ENCODE measurements at regions not wholly inside any gene's neighbourhood (a gene's known extent, or its start where the extent isn't known, plus 50 kb on each side); places are given as distances from the start of the nearest gene placed in this dataset.
"Not testable (repeated sequence)": the region's sequence is repeated elsewhere in the genome, so short reads cannot be mapped to it uniquely, and the experiment has no call there.

DNA sequence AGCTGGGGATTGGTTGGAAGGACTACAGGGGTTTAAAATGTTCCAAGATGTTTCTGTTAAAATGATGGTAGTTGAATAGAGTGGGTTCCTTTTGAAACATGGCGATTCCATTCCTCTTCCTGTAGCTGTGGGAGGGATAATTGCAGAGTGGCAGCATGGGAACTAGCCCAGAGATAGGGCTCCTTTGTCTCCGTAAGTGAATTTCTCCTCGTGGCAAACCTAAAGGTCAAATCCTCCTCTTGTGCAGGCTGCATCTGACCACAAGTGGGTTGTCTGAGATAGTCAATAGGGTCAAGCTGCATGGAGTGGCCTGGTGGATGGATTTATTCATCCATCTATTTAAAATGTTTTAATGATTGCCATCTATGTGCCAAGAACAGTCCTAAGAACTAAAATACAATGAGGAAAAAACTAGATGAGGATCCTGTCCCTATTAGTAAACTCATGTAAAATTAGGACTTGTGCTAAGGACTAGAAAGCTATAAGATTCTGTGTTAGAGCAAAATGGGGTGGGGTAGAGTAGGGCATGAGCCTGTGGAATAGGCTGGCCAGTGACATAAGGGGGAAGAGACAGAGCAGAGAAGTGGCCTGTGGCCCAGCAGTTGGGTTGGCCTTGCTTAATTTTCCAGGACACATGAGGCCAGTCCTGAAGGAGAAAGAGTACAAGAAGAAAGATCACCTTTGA, 89.1 kb upstream of the IVNS1ABP start:
- FAIRE-seq (no peak), DNase-seq (ENCODE audit: low spot score) (no peak)

DNA sequence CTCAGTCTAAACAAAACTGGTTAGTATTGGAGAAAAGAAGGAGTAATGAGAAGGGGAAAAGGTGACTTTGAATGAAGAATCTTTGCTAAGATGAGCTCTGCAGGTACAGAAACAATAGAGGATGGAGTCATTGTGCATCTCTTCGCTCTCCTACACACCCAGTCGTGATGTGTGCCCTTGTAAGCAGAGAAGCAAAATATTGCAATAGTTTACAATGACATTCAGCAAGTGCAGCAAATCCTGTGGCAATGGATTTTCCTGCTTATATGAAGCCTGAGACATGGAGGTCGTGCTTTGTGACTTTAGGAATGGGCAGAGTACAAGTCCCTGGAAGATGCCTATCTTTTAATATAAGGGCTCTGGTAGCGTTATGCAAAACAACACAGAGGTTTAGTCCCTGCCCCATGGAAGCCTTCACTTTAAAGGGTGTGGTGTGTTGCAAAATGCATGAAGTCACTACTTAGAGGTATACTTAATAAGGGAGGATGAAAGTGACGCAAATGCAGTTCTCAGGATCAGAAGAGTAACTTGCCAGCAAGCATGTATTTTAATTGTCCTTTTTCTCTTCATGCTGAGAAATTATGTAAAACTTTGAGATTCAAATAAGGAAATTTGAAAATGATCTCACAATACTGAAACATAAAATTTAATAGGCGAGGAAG, 88.0 kb upstream of the IVNS1ABP start:
- FAIRE-seq (no peak), DNase-seq (ENCODE audit: low spot score) (no peak)

DNA sequence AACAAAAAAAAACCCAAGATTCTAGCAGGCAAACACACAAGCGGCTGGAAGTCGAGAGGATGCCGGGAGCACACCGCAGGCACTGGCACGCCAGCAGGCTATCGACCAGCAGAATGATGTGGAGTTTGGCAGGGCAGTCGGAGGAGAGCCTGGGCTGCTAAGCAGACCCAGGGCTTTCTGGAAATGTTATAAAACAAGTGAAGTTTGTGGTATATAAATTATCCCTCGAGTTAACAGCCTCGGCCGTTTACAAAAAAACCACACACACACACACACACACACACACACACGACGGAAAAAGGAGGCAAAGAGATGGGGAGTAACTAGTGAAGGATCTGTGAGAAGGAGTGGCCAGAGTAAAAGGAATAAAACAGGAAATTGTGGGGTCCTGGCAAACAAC, 87.2 kb upstream of the IVNS1ABP start:
- DNase-seq (ENCODE audit: low spot score) = no peak
- FAIRE-seq = no peak

DNA sequence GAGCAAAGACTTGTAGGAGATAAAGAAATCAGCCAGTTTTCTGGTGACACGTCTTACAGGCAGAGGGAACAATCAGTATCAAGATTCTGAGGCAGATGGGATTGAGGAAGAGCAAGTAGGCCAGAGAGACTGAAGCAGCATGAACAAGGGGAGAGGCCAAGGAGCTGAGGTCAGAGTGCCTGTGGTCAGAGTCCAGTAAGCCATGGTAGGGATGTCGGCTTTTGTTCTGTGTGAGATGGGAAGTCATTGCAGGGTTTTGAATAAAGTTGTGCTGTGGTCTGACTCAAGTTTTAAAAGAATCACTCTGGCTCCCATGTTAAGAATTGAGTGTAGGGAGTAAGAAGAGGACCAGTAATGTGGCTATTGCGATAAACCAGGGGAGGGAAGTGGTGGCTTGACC, 85.9 kb upstream of the IVNS1ABP start:
- DNase-seq (ENCODE audit: low spot score) = no peak
- no peak for FAIRE-seq

DNA sequence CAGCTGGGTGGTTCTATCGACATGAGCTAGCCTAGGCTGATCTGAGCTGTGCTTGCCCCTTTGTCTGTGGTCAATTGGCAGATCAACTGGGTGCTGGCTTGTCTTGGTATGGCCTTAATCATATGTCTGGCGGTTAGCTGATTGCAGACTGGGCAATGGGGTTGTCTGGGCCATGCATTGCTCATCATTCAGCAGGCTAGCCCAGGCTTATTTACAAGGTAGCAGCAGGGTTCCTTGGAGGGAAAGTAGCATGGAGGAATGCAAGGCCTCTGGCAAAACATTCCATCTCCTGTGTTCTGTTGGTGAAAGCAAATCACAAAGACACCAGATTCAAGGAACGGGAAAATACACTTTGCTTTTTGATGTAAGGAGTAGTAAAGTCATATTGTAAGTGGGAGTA, 84.0 kb upstream of the IVNS1ABP start:
- DNase-seq (ENCODE audit: low spot score) (no peak), FAIRE-seq (no peak)

DNA sequence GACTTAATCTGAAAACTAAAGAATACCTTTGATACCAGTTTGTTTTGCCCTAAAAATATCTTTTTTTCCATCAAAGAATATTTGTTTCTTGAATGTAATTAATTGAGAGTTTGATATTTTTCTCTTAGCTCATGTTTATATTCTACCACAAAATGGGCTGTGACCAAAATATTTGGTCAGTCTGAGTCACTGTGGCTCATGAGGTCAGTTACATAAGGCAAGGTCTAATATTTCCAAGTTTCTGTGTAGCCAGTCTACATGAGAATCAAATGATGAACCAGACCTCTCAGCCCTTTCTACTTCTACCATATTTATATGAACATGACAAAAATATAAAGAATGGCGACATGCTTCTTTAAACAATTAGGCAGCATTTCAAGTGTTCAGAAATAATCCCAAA, 83.0 kb upstream of the IVNS1ABP start:
- FAIRE-seq = no peak
- peak; percentile 29 for DNase-seq (ENCODE audit: low spot score)

DNA sequence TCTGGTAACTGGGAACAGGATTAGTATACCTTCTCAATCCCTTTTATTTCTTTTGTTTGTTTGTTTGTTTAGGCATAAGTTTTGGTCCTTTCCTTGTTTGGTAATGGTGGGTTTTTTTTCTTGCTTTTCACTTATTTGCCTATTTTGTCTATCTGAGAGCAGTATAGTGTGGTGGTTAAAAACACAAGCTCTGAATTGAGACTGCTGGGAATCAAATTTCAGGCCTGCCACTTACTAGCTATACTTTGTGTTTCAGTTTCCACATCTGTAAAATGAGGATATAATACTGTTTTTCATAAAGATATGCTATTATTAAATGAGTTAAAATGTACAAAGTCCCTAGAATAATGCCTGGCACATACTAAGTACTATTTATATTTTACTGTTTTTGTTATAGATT, 81.6 kb upstream of the IVNS1ABP start:
- no peak for FAIRE-seq
- DNase-seq (ENCODE audit: low spot score) = no peak

DNA sequence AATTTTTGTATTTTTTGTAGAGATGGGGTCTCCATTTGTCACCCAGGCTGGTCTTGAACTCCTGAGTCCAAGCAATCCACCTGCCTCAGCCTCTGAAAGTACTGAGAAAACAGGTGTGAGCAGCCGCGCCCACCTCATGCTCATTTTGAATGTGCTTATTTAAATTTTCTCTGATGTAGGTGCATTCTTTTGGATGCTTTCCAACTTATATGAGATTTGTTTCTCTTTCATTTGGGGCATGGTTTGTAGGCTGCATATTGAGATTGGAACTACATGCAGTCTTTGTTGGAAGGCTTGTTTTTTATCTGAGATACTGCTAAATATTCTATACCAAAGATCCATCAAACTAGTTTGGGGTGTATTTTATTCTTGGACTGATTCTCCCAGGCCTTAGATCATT, 81.0 kb upstream of the IVNS1ABP start:
- DNase-seq (ENCODE audit: low spot score) = no peak
- no peak for FAIRE-seq

DNA sequence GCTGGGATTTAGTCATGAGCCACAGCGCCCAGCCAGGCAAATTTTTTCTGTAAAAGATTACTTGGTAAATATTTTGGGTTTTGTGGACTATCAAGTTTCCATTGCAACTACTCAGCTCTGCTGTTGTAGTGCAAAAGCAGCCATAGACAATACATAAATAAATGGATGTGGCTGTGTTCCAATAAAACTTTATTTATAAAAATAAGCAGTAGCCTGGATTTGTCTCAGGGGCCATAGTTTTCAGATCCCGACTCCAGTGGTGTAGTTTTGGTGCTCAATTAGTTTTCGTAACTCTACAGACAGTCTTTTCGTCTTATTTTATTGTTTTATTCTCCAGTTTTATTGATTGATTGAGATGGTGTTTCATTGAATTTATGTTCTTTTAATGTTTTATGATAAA, 80.1 kb upstream of the IVNS1ABP start:
- DNase-seq (ENCODE audit: low spot score) (no peak), FAIRE-seq (no peak)

DNA sequence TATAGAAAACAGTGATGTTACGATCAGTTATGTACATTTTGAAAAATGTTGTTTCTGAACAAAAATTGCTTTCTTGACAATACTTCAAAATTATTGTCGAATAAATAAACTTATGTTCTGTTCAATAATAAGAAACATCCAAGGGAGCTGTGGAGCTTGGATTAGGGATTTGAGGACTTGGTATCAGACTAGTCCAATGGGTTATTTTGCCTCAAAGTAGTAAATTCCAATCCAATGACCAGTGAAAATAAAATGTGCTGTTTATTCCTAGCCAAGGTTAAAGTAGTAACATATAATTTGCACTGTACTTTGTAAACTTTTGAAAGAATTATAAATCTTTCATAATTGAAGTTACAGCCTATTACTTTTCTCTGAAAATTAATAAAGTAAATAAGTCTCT, 79.1 kb upstream of the IVNS1ABP start:
- no peak for FAIRE-seq
- DNase-seq (ENCODE audit: low spot score) = no peak

DNA sequence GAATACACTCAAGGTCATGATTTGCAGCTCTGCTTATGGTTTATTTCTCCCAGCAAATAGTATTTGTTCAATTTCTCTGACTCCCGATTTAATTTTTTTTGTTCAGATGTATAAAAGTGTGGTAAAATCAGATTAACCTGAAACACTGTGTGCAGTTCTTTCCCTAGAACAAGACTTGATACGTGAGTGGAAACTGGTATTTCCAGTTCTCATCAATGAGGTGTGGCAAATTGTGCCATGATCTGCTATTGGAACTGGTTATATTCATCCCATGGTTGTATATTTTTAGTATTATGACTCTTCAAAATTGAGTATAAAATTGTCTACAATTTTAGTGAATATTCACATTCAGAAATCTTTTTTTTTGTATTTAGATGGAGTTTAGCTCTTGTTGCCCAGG, 76.8 kb upstream of the IVNS1ABP start:
- DNase-seq (ENCODE audit: low spot score) (no peak), FAIRE-seq (no peak)

DNA sequence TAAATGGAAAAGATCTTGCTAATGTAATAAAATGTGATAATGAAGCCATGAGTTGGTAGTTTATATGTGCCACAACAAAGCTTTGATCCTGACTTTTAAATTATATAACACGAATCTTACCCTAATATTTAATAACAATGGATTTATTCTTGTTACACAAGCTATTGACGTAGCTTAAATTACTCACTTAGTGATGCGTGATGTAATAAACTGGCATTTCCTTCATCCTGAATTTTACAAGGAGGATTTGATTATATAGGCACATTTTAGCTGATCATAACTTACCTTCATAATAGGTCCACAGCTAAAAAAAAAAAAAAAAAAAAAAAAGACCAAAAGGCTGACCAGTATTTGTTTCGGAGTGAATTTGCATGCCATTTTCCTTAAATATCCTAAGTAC, 76.2 kb upstream of the IVNS1ABP start:
- FAIRE-seq = no peak

DNA sequence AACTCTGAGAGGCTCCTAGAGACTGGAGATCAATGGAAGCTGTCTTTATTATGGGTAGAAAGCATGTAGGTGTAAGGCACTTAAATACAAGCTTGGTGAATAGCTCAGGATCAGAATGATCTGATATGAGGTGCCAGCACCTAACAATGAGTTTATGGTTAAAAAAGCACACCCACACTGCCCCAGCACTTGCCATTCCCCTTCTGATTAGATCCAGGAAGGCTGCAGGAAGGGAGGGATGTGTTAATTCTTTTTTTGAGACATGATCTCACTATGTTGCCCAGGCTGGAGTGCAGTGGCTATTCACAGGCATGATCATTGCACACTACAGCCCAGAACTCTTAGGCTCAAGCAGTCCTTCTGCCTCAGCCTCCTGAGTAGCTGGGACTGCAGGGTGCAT, 71.8 kb upstream of the IVNS1ABP start:
- no peak for FAIRE-seq
- no peak for DNase-seq (ENCODE audit: low spot score)

More for the DNA sequence above, 76.2 kb upstream of the IVNS1ABP start:
- DNase-seq (ENCODE audit: low spot score) = no peak

DNA sequence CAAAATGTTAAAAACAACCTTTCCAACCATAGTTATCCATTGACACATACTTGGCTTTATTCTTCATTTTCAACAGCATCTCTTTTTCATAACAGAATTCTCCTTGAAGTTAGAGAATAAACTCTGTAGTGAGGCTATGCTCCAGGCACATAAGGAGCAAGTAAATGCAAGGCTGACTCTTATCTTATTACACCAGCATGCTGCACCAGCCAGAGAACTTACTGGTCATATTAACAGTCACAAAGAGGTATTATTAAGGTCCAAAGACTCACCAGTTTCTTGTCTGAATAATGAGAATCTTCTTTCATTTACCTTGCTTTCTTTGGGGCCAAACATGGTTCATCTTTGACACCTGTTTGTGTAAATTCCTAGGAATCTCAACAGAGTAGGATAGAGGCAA, 71.3 kb upstream of the IVNS1ABP start:
- DNase-seq (ENCODE audit: low spot score) = no peak
- FAIRE-seq = no peak

DNA sequence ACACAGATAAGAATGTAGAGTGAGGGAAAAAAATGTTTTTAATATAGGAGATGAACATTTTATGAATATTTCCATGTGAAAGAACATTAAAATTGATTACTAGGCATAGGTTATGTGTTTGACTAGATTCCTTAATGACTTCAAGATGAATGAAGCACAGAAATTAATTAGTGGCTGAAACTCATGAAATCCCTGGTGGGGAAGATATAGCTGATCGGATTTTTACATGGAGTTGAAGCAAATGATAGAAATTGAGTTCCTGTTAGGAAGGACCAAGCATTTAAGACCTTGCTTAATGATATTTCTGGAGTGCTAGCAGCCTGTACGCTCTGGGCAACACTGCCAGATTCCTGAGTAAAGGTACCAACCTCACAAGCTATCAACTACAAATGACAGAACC, 68.9 kb upstream of the IVNS1ABP start:
- DNase-seq (ENCODE audit: low spot score) (no peak), FAIRE-seq (no peak)

DNA sequence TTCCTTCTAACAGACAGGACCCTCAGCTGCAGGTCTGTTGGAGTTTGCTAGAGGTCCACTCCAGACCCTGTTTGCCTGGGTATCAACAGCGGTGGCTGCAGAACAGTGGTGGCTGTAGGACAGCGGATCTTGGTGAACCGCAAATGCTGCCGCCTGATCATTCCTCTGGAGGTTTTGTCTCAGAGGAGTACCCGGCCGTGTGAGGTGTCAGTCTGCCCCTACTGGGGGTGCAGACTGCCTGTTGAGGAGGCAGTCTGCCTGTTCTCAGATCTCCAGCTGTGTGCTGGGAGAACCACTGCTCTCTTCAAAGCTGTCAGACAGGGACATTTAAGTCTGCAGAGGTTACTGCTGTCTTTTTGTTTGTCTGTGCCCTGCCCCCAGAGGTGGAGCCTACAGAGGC, 66.8 kb upstream of the IVNS1ABP start:
- DNase-seq (ENCODE audit: low spot score); FAIRE-seq: not testable (repeated sequence)

DNA sequence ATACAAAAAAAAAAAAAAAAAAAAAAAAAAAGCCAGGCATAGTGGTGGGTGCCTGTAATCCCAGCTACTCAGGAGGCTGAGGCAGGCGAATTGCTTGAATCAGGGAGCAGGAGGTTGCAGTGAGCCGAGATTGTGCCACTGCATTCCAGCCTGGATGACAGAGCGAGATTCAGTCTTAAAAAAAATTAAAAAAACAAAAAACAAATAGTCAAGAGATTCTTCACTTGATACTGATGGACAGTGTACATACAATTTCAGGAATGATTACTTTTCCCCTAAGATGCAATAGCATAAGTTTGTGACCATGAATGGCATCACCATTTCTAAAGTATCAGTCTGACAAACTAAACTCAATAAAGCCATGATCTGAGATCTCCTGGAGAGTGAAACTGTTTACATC, 60.8 kb upstream of the IVNS1ABP start:
- FAIRE-seq (no peak), DNase-seq (ENCODE audit: low spot score) (no peak)

DNA sequence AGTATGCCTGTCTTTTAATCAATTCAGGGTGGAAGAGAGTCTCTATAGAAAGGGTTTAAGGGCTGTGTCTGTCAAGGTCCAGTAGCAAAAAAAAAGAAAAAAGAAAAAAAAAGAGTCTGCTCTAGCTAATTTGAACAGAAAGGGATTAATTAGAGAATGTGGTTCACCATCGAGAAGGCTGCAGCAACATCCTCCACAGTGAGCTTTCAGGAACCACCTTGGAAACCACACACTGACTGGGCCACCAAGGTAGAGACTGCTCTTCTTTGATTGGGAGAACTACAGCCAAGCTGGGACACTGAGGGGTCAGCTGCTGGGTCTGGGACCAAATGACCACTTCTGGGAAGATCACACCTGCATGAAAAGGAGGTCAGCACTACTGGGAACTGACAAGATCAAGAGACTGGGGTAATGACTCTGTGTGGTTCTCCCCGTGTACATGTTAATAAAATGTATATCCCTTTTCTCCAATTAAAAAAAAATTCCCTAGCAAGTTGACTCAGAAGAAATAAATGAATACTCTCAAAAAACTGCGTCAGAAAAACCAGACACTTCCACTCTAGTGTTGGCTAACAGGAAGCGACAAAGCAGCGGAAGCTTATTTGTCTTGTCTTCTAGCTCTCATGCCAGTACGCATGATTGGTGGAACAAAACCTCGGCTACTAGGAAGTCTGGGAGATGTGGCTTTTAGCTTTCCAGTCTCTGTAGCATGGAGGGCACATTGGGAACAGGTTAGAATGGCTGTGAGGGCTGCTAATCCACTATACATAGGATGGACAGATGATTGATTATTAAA, 60.0 kb upstream of the IVNS1ABP start:
- FAIRE-seq (no peak), DNase-seq (ENCODE audit: low spot score) (no peak)

DNA sequence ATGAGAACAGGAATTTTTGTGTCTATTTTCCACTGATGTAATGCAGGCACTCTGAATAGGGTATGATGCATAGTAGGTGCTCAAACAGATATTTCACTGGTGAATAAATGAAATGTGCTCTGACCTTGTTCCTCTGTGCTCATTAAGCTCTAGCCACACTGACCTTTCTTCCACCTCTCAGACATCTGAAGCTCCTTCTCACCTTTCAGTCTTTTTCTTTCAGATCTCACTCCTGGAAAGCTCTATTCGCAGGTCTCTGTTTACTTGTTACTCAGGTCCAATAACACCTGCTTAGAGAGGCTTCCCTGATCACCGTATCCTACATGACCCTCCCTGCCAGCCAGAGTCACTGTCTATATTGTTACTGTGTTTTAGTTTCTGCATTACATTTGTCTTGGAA, 59.2 kb upstream of the IVNS1ABP start:
- FAIRE-seq (no peak), DNase-seq (ENCODE audit: low spot score) (no peak)

DNA sequence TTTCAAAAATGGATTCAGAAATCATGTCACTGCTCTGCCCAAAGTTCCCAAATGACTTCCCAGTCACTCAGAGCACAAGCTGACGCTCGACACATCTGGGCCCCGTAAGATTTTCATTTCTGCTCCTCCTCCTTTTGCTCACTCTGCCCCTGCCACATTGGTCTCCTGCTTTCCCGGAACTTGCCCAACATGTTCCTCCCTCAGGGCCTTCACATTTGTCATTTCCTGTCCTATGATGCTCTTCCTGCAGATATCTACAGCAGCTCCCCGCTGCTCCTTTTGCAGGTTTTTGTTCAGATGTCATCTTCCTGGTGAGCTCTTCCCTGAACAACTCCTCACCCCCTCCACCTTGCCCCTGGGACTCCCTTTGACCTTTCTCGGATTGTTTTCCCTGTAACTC, 58.5 kb upstream of the IVNS1ABP start:
- DNase-seq (ENCODE audit: low spot score) (no peak), FAIRE-seq (no peak)

DNA sequence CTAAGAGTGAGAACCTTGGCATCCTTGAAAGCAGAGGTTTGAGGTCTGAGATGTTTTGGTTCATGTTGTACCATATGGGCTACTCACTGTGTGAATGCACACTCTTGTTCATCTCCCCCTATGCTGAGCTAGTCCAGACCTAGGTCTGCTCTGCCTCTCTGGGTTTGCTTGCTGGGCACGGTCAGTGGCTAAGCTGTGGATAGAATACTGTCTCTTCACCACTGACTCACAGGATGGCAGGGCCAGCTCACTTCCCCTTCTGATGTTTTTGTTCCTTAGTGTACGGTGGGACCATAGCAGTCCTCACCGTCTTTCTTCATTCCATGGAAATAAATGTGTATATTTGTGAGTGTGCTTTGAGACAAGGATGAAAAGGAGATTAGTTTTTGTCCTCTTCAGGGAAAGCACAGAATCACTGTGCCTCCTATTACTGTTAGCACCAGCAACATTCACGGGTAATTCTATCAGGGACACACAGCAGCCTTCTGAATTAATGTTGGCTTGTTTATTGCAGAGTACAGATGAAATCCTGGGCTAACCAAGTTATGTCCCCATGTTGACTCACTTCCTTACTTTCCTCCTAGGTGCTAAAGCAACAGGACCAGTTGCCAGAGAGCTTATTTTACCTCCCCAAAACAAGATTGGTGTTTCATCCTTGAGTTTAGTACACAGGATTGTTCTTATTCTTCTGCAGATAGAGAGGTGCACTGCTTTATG, 56.9 kb upstream of the IVNS1ABP start:
- DNase-seq (ENCODE audit: low spot score) (peak; percentile 30), FAIRE-seq (no peak)

DNA sequence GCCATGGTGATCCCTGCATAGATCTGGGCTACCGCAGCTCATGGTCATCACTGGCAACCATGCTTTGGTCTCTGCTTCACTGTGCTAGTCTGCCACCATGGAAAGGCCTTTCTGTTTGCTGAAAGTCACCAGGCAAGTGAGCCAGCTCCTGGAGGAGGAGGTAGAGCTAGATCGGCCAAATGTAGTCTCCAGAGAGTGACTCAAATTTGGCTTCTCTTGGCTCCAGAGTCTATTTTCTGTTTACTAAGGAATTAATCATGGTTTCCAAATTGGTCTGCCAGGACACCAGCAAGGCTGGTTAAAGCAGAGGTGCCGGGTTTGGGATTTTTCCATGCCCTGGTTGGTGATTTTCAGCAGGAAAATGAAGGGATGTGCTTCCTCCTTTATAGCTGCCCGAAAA, 52.7 kb upstream of the IVNS1ABP start:
- FAIRE-seq = no peak
- DNase-seq (ENCODE audit: low spot score) = no peak
